NCI-H526 (cell line): ENCODE measurements at regions not wholly inside any gene's neighbourhood (a gene's known extent, or its start where the extent isn't known, plus 50 kb on each side); places are given as distances from the start of the nearest gene placed in this dataset.
A peak's percentile ranks its signal among the peaks of the same experiment; 100 is the strongest.
"Not testable (repeated sequence)": the region's sequence is repeated elsewhere in the genome, so short reads cannot be mapped to it uniquely, and the experiment has no call there.

Experiments
- DNase-seq, 2 experiments: peaks; one replicate each; lab custom pipeline; 2025; lab: John Stamatoyannopoulos, UW

- no peak for DNase-seq
These were observed 242.8 kb downstream of the KCNE4 start for GRCh38 chr2:223294756-223295155.

- DNase-seq = peak; percentile 59 to 62
These were observed 245.8 kb downstream of the KCNE4 start for GRCh38 chr2:223297788-223298187.

- not testable (repeated sequence) for DNase-seq
These were observed 246.3 kb downstream of the KCNE4 start for GRCh38 chr2:223298329-223298728.

GRCh38 chr2:223300326-223300725 lies 248.3 kb downstream of the KCNE4 start:
- DNase-seq = no peak

GRCh38 chr2:223306371-223306770 lies 254.4 kb downstream of the KCNE4 start:
- peak; percentile 9 to 33 for DNase-seq

GRCh38 chr2:223311889-223312680 lies 260.1 kb downstream of the KCNE4 start:
- no peak for DNase-seq

- DNase-seq = no peak
These were observed 261.1 kb downstream of the KCNE4 start for GRCh38 chr2:223313101-223313500.

GRCh38 chr2:223314811-223315210 lies 262.8 kb downstream of the KCNE4 start:
- no peak for DNase-seq

- DNase-seq = no peak
These were observed 263.8 kb downstream of the KCNE4 start for GRCh38 chr2:223315813-223316212.

GRCh38 chr2:223316342-223316741 lies 264.4 kb downstream of the KCNE4 start:
- no peak for DNase-seq

GRCh38 chr2:223319601-223320000 lies 267.6 kb downstream of the KCNE4 start:
- DNase-seq = no peak

- DNase-seq = no peak
These were observed 272.4 kb downstream of the KCNE4 start for GRCh38 chr2:223324402-223324801.

GRCh38 chr2:223328578-223328977 lies 273.6 kb downstream of the SCG2 start:
- no peak for DNase-seq

GRCh38 chr2:223330747-223331146 lies 271.4 kb downstream of the SCG2 start:
- DNase-seq = peak in 1 of 2 experiments; percentile 7

- DNase-seq = no peak
These were observed 264.1 kb downstream of the SCG2 start for GRCh38 chr2:223338016-223338415.

GRCh38 chr2:223357076-223357475 lies 245.1 kb downstream of the SCG2 start:
- DNase-seq = no peak

GRCh38 chr2:223363085-223363484 lies 239.1 kb downstream of the SCG2 start:
- DNase-seq = no peak

- no peak for DNase-seq
These were observed 236.9 kb downstream of the SCG2 start for GRCh38 chr2:223365158-223365679.

- DNase-seq = no peak
These were observed 235.6 kb downstream of the SCG2 start for GRCh38 chr2:223366566-223366965.

- no peak for DNase-seq
These were observed 233.7 kb downstream of the SCG2 start for GRCh38 chr2:223368481-223368880.

GRCh38 chr2:223369889-223370288 lies 232.3 kb downstream of the SCG2 start:
- DNase-seq = no peak

GRCh38 chr2:223383315-223383714 lies 218.8 kb downstream of the SCG2 start:
- no peak for DNase-seq

- DNase-seq = no peak
These were observed 216.0 kb downstream of the SCG2 start for GRCh38 chr2:223386189-223386588.

- DNase-seq = no peak
These were observed 215.2 kb downstream of the SCG2 start for GRCh38 chr2:223386984-223387383.
